ENCODE measurements at regions not wholly inside any gene's neighbourhood (a gene's known extent, or its start where the extent isn't known, plus 50 kb on each side); places are given as distances from the start of the nearest gene placed in this dataset.

- no peak overlapping the region for H3K4me3 ChIP-seq (ENCODE audit: control insufficient read depth, low read depth, low read length)
- DNase-seq (ENCODE audit: low read depth) = no peak
- no peak for TF ChIP-seq CTCF (IDR thresholded peaks at IDR 0.05; ENCODE audit: control insufficient read depth, insufficient read depth, low read depth, low read length, missing control alignments)
Observed at GRCh38 chr14:58724702-58725101, 86.9 kb downstream of the DACT1 start.

GRCh38 chr14:58725226-58725625 lies 87.5 kb downstream of the DACT1 start:
- no peak overlapping the region for H3K4me3 ChIP-seq (ENCODE audit: control insufficient read depth, low read depth, low read length)
- no peak for DNase-seq (ENCODE audit: low read depth)
- no peak for TF ChIP-seq CTCF (IDR thresholded peaks at IDR 0.05; ENCODE audit: control insufficient read depth, insufficient read depth, low read depth, low read length, missing control alignments)

GRCh38 chr14:58725871-58726270 lies 88.1 kb downstream of the DACT1 start:
- TF ChIP-seq CTCF (IDR thresholded peaks at IDR 0.05; ENCODE audit: control insufficient read depth, insufficient read depth, low read depth, low read length, missing control alignments) = no peak
- H3K4me3 ChIP-seq (ENCODE audit: control insufficient read depth, low read depth, low read length) = no peak overlapping the region
- no peak for DNase-seq (ENCODE audit: low read depth)

GRCh38 chr14:58730792-58731464 lies 93.2 kb downstream of the DACT1 start:
- no peak for TF ChIP-seq CTCF (IDR thresholded peaks at IDR 0.05; ENCODE audit: control insufficient read depth, insufficient read depth, low read depth, low read length, missing control alignments)
- no peak overlapping the region for H3K4me3 ChIP-seq (ENCODE audit: control insufficient read depth, low read depth, low read length)
- DNase-seq (ENCODE audit: low read depth) = peak; percentile 13

- TF ChIP-seq CTCF (IDR thresholded peaks at IDR 0.05; ENCODE audit: control insufficient read depth, insufficient read depth, low read depth, low read length, missing control alignments) = no peak
- DNase-seq (ENCODE audit: low read depth) = peak; percentile 99
- no peak overlapping the region for H3K4me3 ChIP-seq (ENCODE audit: control insufficient read depth, low read depth, low read length)
Observed at GRCh38 chr14:58731465-58732293, 93.9 kb downstream of the DACT1 start.

- TF ChIP-seq CTCF (IDR thresholded peaks at IDR 0.05; ENCODE audit: control insufficient read depth, insufficient read depth, low read depth, low read length, missing control alignments) = no peak
- no peak for DNase-seq (ENCODE audit: low read depth)
- no peak overlapping the region for H3K4me3 ChIP-seq (ENCODE audit: control insufficient read depth, low read depth, low read length)
Observed at GRCh38 chr14:58732387-58732786, 94.6 kb downstream of the DACT1 start.
